ENCODE measurements at regions not wholly inside any gene's neighbourhood (a gene's known extent, or its start where the extent isn't known, plus 50 kb on each side); places are given as distances from the start of the nearest gene placed in this dataset.
"Not testable (repeated sequence)": the region's sequence is repeated elsewhere in the genome, so short reads cannot be mapped to it uniquely, and the experiment has no call there.

GRCh38 chr1:230558324-230558723 is 84.0 kb upstream of the COG2 start:
- WGBS, 2 experiments (ENCODE audit: insufficient coverage in 2 of 2): 78 to 94% methylated on average over 4 to 5 of the region's 5 CpGs
- Histone ChIP-seq H3K4me3 (ENCODE audit: extremely low read depth, insufficient read depth, low read length, poor library complexity, severe bottlenecking) (no peak overlapping the region), H3K27ac (ENCODE audit: low read depth, low read length, severe bottlenecking) (no peak overlapping the region), H3K4me1 (ENCODE audit: control insufficient read depth, insufficient read depth, low read length, poor library complexity, severe bottlenecking) (no peaks in the 10 kb centered on the region), H3K9me3 (ENCODE audit: control insufficient read depth, low read length) (no peaks in the 10 kb centered on the region), H3K36me3 (ENCODE audit: control insufficient read depth, insufficient read depth, low read length) (no peaks in the 10 kb centered on the region)

GRCh38 chr1:230556453-230556852 is 85.8 kb upstream of the COG2 start:
- Histone ChIP-seq H3K9me3 (ENCODE audit: control insufficient read depth, low read length) (no peaks in the 10 kb centered on the region), H3K27ac (ENCODE audit: low read depth, low read length, severe bottlenecking) (no peak overlapping the region), H3K4me1 (ENCODE audit: control insufficient read depth, insufficient read depth, low read length, poor library complexity, severe bottlenecking) (no peaks in the 10 kb centered on the region), H3K36me3 (ENCODE audit: control insufficient read depth, insufficient read depth, low read length) (no peaks in the 10 kb centered on the region), H3K4me3 (ENCODE audit: extremely low read depth, insufficient read depth, low read length, poor library complexity, severe bottlenecking) (no peak overlapping the region)
- 88 to 94% methylated on average over 2 to 5 of the region's 5 CpGs for WGBS, 2 experiments (ENCODE audit: insufficient coverage in 2 of 2)

- H3K4me3 ChIP-seq (ENCODE audit: extremely low read depth, insufficient read depth, low read length, poor library complexity, severe bottlenecking): no peak overlapping the region
- no CpG with 5 or more reads among the region's 1 CpG for WGBS, 2 experiments (ENCODE audit: insufficient coverage in 2 of 2)
- H3K9me3 ChIP-seq (ENCODE audit: control insufficient read depth, low read length): no peaks in the 10 kb centered on the region
- no peaks in the 10 kb centered on the region for H3K4me1 ChIP-seq (ENCODE audit: control insufficient read depth, insufficient read depth, low read length, poor library complexity, severe bottlenecking)
- H3K36me3 ChIP-seq (ENCODE audit: control insufficient read depth, insufficient read depth, low read length): no peaks in the 10 kb centered on the region
- no peak overlapping the region for H3K27ac ChIP-seq (ENCODE audit: low read depth, low read length, severe bottlenecking)
Observed at GRCh38 chr1:230555814-230556213, 86.5 kb upstream of the COG2 start.

- 100% methylated on average over 1 of the region's 2 CpGs; no CpG with 5 or more reads in 1 of the 2 experiments for whole genome bisulfite sequencing, 2 experiments (ENCODE audit: insufficient coverage in 2 of 2)
- Histone ChIP-seq H3K4me3 (ENCODE audit: extremely low read depth, insufficient read depth, low read length, poor library complexity, severe bottlenecking) (no peak overlapping the region), H3K36me3 (ENCODE audit: control insufficient read depth, insufficient read depth, low read length) (no peaks in the 10 kb centered on the region), H3K4me1 (ENCODE audit: control insufficient read depth, insufficient read depth, low read length, poor library complexity, severe bottlenecking) (no peaks in the 10 kb centered on the region), H3K27ac (ENCODE audit: low read depth, low read length, severe bottlenecking) (no peak overlapping the region), H3K9me3 (ENCODE audit: control insufficient read depth, low read length) (no peaks in the 10 kb centered on the region)
Observed at GRCh38 chr1:230552880-230553279, 89.4 kb upstream of the COG2 start.

- not testable (repeated sequence) for H3K4me3 ChIP-seq (ENCODE audit: extremely low read depth, insufficient read depth, low read length, poor library complexity, severe bottlenecking); H3K27ac ChIP-seq (ENCODE audit: low read depth, low read length, severe bottlenecking); H3K4me1 ChIP-seq (ENCODE audit: control insufficient read depth, insufficient read depth, low read length, poor library complexity, severe bottlenecking); H3K9me3 ChIP-seq (ENCODE audit: control insufficient read depth, low read length); H3K36me3 ChIP-seq (ENCODE audit: control insufficient read depth, insufficient read depth, low read length)
- no CpG with 5 or more reads among the region's 3 CpGs for WGBS, 2 experiments (ENCODE audit: insufficient coverage in 2 of 2)
Observed at GRCh38 chr1:230550945-230551344, 91.3 kb upstream of the COG2 start.

- H3K4me1 ChIP-seq (ENCODE audit: control insufficient read depth, insufficient read depth, low read length, poor library complexity, severe bottlenecking): no peaks in the 10 kb centered on the region
- H3K4me3 ChIP-seq (ENCODE audit: extremely low read depth, insufficient read depth, low read length, poor library complexity, severe bottlenecking): no peak overlapping the region
- no peak overlapping the region for H3K27ac ChIP-seq (ENCODE audit: low read depth, low read length, severe bottlenecking)
- H3K9me3 ChIP-seq (ENCODE audit: control insufficient read depth, low read length): no peaks in the 10 kb centered on the region
- no CpG with 5 or more reads among the region's 1 CpG for WGBS, 2 experiments (ENCODE audit: insufficient coverage in 2 of 2)
- H3K36me3 ChIP-seq (ENCODE audit: control insufficient read depth, insufficient read depth, low read length): no peaks in the 10 kb centered on the region
Observed at GRCh38 chr1:230550428-230550827, 91.9 kb upstream of the COG2 start.

GRCh38 chr1:230549625-230550024 is 92.7 kb upstream of the COG2 start:
- Histone ChIP-seq H3K4me3 (ENCODE audit: extremely low read depth, insufficient read depth, low read length, poor library complexity, severe bottlenecking) (no peak overlapping the region), H3K36me3 (ENCODE audit: control insufficient read depth, insufficient read depth, low read length) (no peaks in the 10 kb centered on the region), H3K27ac (ENCODE audit: low read depth, low read length, severe bottlenecking) (no peak overlapping the region), H3K9me3 (ENCODE audit: control insufficient read depth, low read length) (no peaks in the 10 kb centered on the region), H3K4me1 (ENCODE audit: control insufficient read depth, insufficient read depth, low read length, poor library complexity, severe bottlenecking) (no peaks in the 10 kb centered on the region)
- WGBS, 2 experiments (ENCODE audit: insufficient coverage in 2 of 2): 80% methylated on average over 1 of the region's 1 CpG; no CpG with 5 or more reads in 1 of the 2 experiments

GRCh38 chr1:230548997-230549396 is 93.3 kb upstream of the COG2 start:
- no peaks in the 10 kb centered on the region for H3K9me3 ChIP-seq (ENCODE audit: control insufficient read depth, low read length)
- 94 to 98% methylated on average over 3 to 4 of the region's 5 CpGs for WGBS, 2 experiments (ENCODE audit: insufficient coverage in 2 of 2)
- no peak overlapping the region for H3K4me3 ChIP-seq (ENCODE audit: extremely low read depth, insufficient read depth, low read length, poor library complexity, severe bottlenecking)
- no peaks in the 10 kb centered on the region for H3K36me3 ChIP-seq (ENCODE audit: control insufficient read depth, insufficient read depth, low read length)
- H3K27ac ChIP-seq (ENCODE audit: low read depth, low read length, severe bottlenecking): no peak overlapping the region
- no peaks in the 10 kb centered on the region for H3K4me1 ChIP-seq (ENCODE audit: control insufficient read depth, insufficient read depth, low read length, poor library complexity, severe bottlenecking)

GRCh38 chr1:230548357-230548756 is 93.9 kb upstream of the COG2 start:
- H3K27ac ChIP-seq (ENCODE audit: low read depth, low read length, severe bottlenecking): no peak overlapping the region
- H3K9me3 ChIP-seq (ENCODE audit: control insufficient read depth, low read length): no peaks in the 10 kb centered on the region
- no peak overlapping the region for H3K4me3 ChIP-seq (ENCODE audit: extremely low read depth, insufficient read depth, low read length, poor library complexity, severe bottlenecking)
- H3K4me1 ChIP-seq (ENCODE audit: control insufficient read depth, insufficient read depth, low read length, poor library complexity, severe bottlenecking): no peaks in the 10 kb centered on the region
- H3K36me3 ChIP-seq (ENCODE audit: control insufficient read depth, insufficient read depth, low read length): no peaks in the 10 kb centered on the region
- WGBS, 2 experiments (ENCODE audit: insufficient coverage in 2 of 2): 18% methylated on average over 1 of the region's 2 CpGs; no CpG with 5 or more reads in 1 of the 2 experiments

- WGBS, 2 experiments (ENCODE audit: insufficient coverage in 2 of 2): 93 to 100% methylated on average over 3 of the region's 3 CpGs
- Histone ChIP-seq H3K4me1 (ENCODE audit: control insufficient read depth, insufficient read depth, low read length, poor library complexity, severe bottlenecking) (no peaks in the 10 kb centered on the region), H3K27ac (ENCODE audit: low read depth, low read length, severe bottlenecking) (no peak overlapping the region), H3K4me3 (ENCODE audit: extremely low read depth, insufficient read depth, low read length, poor library complexity, severe bottlenecking) (no peak overlapping the region), H3K9me3 (ENCODE audit: control insufficient read depth, low read length) (no peaks in the 10 kb centered on the region), H3K36me3 (ENCODE audit: control insufficient read depth, insufficient read depth, low read length) (no peaks in the 10 kb centered on the region)
Observed at GRCh38 chr1:230545181-230545580, 97.1 kb upstream of the COG2 start.

GRCh38 chr1:230544758-230545157 is 97.5 kb upstream of the COG2 start:
- Histone ChIP-seq H3K4me1 (ENCODE audit: control insufficient read depth, insufficient read depth, low read length, poor library complexity, severe bottlenecking) (no peaks in the 10 kb centered on the region), H3K9me3 (ENCODE audit: control insufficient read depth, low read length) (no peaks in the 10 kb centered on the region), H3K36me3 (ENCODE audit: control insufficient read depth, insufficient read depth, low read length) (no peaks in the 10 kb centered on the region), H3K4me3 (ENCODE audit: extremely low read depth, insufficient read depth, low read length, poor library complexity, severe bottlenecking) (no peak overlapping the region), H3K27ac (ENCODE audit: low read depth, low read length, severe bottlenecking) (no peak overlapping the region)

- no peaks in the 10 kb centered on the region for H3K36me3 ChIP-seq (ENCODE audit: control insufficient read depth, insufficient read depth, low read length)
- no peak overlapping the region for H3K27ac ChIP-seq (ENCODE audit: low read depth, low read length, severe bottlenecking)
- no peaks in the 10 kb centered on the region for H3K9me3 ChIP-seq (ENCODE audit: control insufficient read depth, low read length)
- no peak overlapping the region for H3K4me3 ChIP-seq (ENCODE audit: extremely low read depth, insufficient read depth, low read length, poor library complexity, severe bottlenecking)
- H3K4me1 ChIP-seq (ENCODE audit: control insufficient read depth, insufficient read depth, low read length, poor library complexity, severe bottlenecking): no peaks in the 10 kb centered on the region
- WGBS, 2 experiments (ENCODE audit: insufficient coverage in 2 of 2): 93 to 100% methylated on average over 2 of the region's 2 CpGs
Observed at GRCh38 chr1:230543085-230543484, 99.2 kb upstream of the COG2 start.
